Suprapubic skin (tissue), 4 donors: ENCODE measurements at regions not wholly inside any gene's neighbourhood (a gene's known extent, or its start where the extent isn't known, plus 50 kb on each side); places are given as distances from the start of the nearest gene placed in this dataset.

Experiments used
- POLR2A ChIP-seq, 2 donors: fragments of 450-650 bp; IDR thresholded peaks; one replicate each; pipeline ENCODE4 v1.6.1; 2017; ENCODE audit warnings: antibody characterized with exemption in 2 of 2, mild to moderate bottlenecking in 2 of 2, moderate library complexity in 2 of 2
- POLR2AphosphoS5 ChIP-seq, 3 donors: sonication (generic); formaldehyde crosslinking; IDR thresholded peaks; one replicate each; pipeline ENCODE4 v1.6.1; 2017; ENCODE audit warnings: antibody characterized with exemption in 3 of 3
- TF ChIP-seq, protein P1 (sequence below), 2 donors: fragments of 200-600 bp in 1 of 2; fragments of 450-650 bp in 1 of 2; sonication (generic) in 1 of 2; IDR thresholded peaks; one replicate each; pipeline ENCODE4 v1.5.1; 2016 to 2019; ENCODE audit warnings: antibody characterized with exemption in 2 of 2, mild to moderate bottlenecking in 1 of 2, moderate library complexity in 1 of 2

DNA sequence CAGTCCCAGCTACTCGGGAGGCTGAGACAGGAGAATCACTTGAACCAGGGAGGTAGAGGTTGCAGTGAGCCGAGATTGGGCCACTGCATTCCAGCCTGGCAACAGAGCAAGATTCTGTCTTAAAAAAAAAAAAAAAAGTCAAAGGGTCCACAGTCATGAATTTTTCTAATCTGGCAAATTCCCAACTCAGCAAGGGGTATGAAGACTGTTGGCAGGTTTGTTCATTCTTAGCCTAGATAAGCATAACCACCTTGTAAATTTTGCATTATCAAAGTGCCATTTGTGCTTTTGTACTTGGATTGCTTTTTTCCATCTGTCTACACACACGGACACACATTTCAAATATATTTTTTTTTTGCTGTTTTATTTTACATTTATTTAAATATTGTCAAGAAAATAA is 299.8 kb upstream of the NUDT12 start:
- TF ChIP-seq POLR2AphosphoS5 (IDR thresholded peaks at IDR 0.05): no peak
- TF ChIP-seq, protein P1, sequence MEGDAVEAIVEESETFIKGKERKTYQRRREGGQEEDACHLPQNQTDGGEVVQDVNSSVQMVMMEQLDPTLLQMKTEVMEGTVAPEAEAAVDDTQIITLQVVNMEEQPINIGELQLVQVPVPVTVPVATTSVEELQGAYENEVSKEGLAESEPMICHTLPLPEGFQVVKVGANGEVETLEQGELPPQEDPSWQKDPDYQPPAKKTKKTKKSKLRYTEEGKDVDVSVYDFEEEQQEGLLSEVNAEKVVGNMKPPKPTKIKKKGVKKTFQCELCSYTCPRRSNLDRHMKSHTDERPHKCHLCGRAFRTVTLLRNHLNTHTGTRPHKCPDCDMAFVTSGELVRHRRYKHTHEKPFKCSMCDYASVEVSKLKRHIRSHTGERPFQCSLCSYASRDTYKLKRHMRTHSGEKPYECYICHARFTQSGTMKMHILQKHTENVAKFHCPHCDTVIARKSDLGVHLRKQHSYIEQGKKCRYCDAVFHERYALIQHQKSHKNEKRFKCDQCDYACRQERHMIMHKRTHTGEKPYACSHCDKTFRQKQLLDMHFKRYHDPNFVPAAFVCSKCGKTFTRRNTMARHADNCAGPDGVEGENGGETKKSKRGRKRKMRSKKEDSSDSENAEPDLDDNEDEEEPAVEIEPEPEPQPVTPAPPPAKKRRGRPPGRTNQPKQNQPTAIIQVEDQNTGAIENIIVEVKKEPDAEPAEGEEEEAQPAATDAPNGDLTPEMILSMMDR (IDR thresholded peaks at IDR 0.05): no peak
- TF ChIP-seq POLR2A (IDR thresholded peaks at IDR 0.05): no peak
